ENCODE measurements at regions not wholly inside any gene's neighbourhood (a gene's known extent, or its start where the extent isn't known, plus 50 kb on each side); places are given as distances from the start of the nearest gene placed in this dataset.

GRCh38 chr7:54810401-54810800 is 51.4 kb upstream of the SEC61G start:
- no peak overlapping the region for H3K27ac ChIP-seq (ENCODE audit: low read depth, low read length, poor library complexity, severe bottlenecking)

GRCh38 chr7:54811041-54811845 is 52.2 kb upstream of the SEC61G start:
- no peaks in the 10 kb centered on the region for H4K20me1 ChIP-seq (ENCODE audit: insufficient read depth, low read length)
- H3K79me2 ChIP-seq (ENCODE audit: insufficient read depth, low read length), result no peaks in the 10 kb centered on the region
- H3K9me2 ChIP-seq (ENCODE audit: low read depth, low read length), result no peaks in the 10 kb centered on the region
- H3K4me1 ChIP-seq (ENCODE audit: insufficient read depth, low read length, severe bottlenecking), result no peaks in the 10 kb centered on the region
- H3K4me2 ChIP-seq (ENCODE audit: low read length), result no peak overlapping the region
- no peak overlapping the region for H2AFZ ChIP-seq (ENCODE audit: low read length)
- no peak overlapping the region for H3K9ac ChIP-seq (ENCODE audit: low read length)
- TF ChIP-seq EZH2 (IDR thresholded peaks at IDR 0.05; ENCODE audit: borderline replicate concordance, low read length) (no peak), CTCF (IDR thresholded peaks at IDR 0.05; ENCODE audit: low read length) (no peak)
- H3K27me3 ChIP-seq (ENCODE audit: insufficient read depth, low read length), result no peaks in the 10 kb centered on the region
- H3K9me3 ChIP-seq (ENCODE audit: low read length), result no peaks in the 10 kb centered on the region
- H3K4me3 ChIP-seq (ENCODE audit: low read depth, low read length, poor library complexity, severe bottlenecking), result no peak overlapping the region
- H3F3A ChIP-seq (ENCODE audit: insufficient read depth, low read length), result no peaks in the 10 kb centered on the region
- no peak overlapping the region for H3K27ac ChIP-seq (ENCODE audit: low read depth, low read length, poor library complexity, severe bottlenecking)
- H3K36me3 ChIP-seq (ENCODE audit: insufficient read depth, low read length), result no peaks in the 10 kb centered on the region

More at GRCh38 chr7:54810401-54810800, 51.4 kb upstream of the SEC61G start:
- no peak overlapping the region for H3K9ac ChIP-seq (ENCODE audit: low read length)
- no peak overlapping the region for H2AFZ ChIP-seq (ENCODE audit: low read length)
- no peaks in the 10 kb centered on the region for H4K20me1 ChIP-seq (ENCODE audit: insufficient read depth, low read length)
- H3K9me3 ChIP-seq (ENCODE audit: low read length), result no peaks in the 10 kb centered on the region
- no peak overlapping the region for H3K4me3 ChIP-seq (ENCODE audit: low read depth, low read length, poor library complexity, severe bottlenecking)
- no peaks in the 10 kb centered on the region for H3K4me1 ChIP-seq (ENCODE audit: insufficient read depth, low read length, severe bottlenecking)
- no peaks in the 10 kb centered on the region for H3K36me3 ChIP-seq (ENCODE audit: insufficient read depth, low read length)
- H3K9me2 ChIP-seq (ENCODE audit: low read depth, low read length), result no peaks in the 10 kb centered on the region
- TF ChIP-seq CTCF (IDR thresholded peaks at IDR 0.05; ENCODE audit: low read length), result no peak
- no peak for TF ChIP-seq EZH2 (IDR thresholded peaks at IDR 0.05; ENCODE audit: borderline replicate concordance, low read length)
- H3F3A ChIP-seq (ENCODE audit: insufficient read depth, low read length), result no peaks in the 10 kb centered on the region
- no peak overlapping the region for H3K4me2 ChIP-seq (ENCODE audit: low read length)
- H3K79me2 ChIP-seq (ENCODE audit: insufficient read depth, low read length), result no peaks in the 10 kb centered on the region
- H3K27me3 ChIP-seq (ENCODE audit: insufficient read depth, low read length), result no peaks in the 10 kb centered on the region

GRCh38 chr7:54811846-54812254 is 52.8 kb upstream of the SEC61G start:
- no peaks in the 10 kb centered on the region for H3F3A ChIP-seq (ENCODE audit: insufficient read depth, low read length)
- H3K27ac ChIP-seq (ENCODE audit: low read depth, low read length, poor library complexity, severe bottlenecking), result no peak overlapping the region
- no peaks in the 10 kb centered on the region for H3K36me3 ChIP-seq (ENCODE audit: insufficient read depth, low read length)
- no peak for TF ChIP-seq EZH2 (IDR thresholded peaks at IDR 0.05; ENCODE audit: borderline replicate concordance, low read length)
- no peaks in the 10 kb centered on the region for H3K27me3 ChIP-seq (ENCODE audit: insufficient read depth, low read length)
- no peak overlapping the region for H3K4me3 ChIP-seq (ENCODE audit: low read depth, low read length, poor library complexity, severe bottlenecking)
- H2AFZ ChIP-seq (ENCODE audit: low read length), result no peak overlapping the region
- no peaks in the 10 kb centered on the region for H3K4me1 ChIP-seq (ENCODE audit: insufficient read depth, low read length, severe bottlenecking)
- H3K9me3 ChIP-seq (ENCODE audit: low read length), result no peaks in the 10 kb centered on the region
- no peaks in the 10 kb centered on the region for H3K79me2 ChIP-seq (ENCODE audit: insufficient read depth, low read length)
- no peak overlapping the region for H3K4me2 ChIP-seq (ENCODE audit: low read length)
- no peak overlapping the region for H3K9ac ChIP-seq (ENCODE audit: low read length)
- H4K20me1 ChIP-seq (ENCODE audit: insufficient read depth, low read length), result no peaks in the 10 kb centered on the region
- H3K9me2 ChIP-seq (ENCODE audit: low read depth, low read length), result no peaks in the 10 kb centered on the region

All from OCI-LY1 (cell line).